IMR-90 (cell line): ENCODE measurements at regions not wholly inside any gene's neighbourhood (a gene's known extent, or its start where the extent isn't known, plus 50 kb on each side); places are given as distances from the start of the nearest gene placed in this dataset.

Experiments used
- ATAC-seq: fragments of 200-7000 bp; cut with Tn5 transposase; 2 replicates; pipeline ENCODE4 v1.9.1; 2020; ENCODE audit warnings: low read depth, mild to moderate bottlenecking, moderate library complexity
- BruUV-seq: library from RNA; stranded (reverse); fragments of 400-500 nt; replicated peaks from 2 replicates; lab custom pipeline; 2021; lab: Mats Ljungman, UMichigan
- CTCF ChIA-PET: fragments of 300-600 bp; formaldehyde crosslinking; extraction: SDS; loops from one replicate; lab custom pipeline; 2021; ENCODE audit warnings: antibody characterized with exemption; lab: Yijun Ruan, JAX
- POLR2A ChIA-PET: fragments of 300-600 bp; sonication (Branson Sonifier 250); formaldehyde crosslinking; loops from one replicate; lab custom pipeline; 2022; ENCODE audit warnings: antibody characterized with exemption; ENCODE audit not compliant: unreplicated experiment; lab: Charles Lee
- DNase-seq: peaks from one replicate; pipeline ENCODE4 v3.0.0; 2013
- H2AFZ ChIP-seq: replicated peaks from 2 replicates; pipeline ENCODE3; 2013; ENCODE audit warnings: low read length, mild to moderate bottlenecking; ENCODE audit not compliant: poor library complexity
- H2AK5ac ChIP-seq: 2 replicates; pipeline ENCODE4 v1.6.1; 2013; ENCODE audit warnings: low read depth, low read length, inconsistent platforms
- H2AK9ac ChIP-seq: replicated peaks from 2 replicates; pipeline ENCODE3; 2013; ENCODE audit warnings: mild to moderate bottlenecking, low read depth, low read length, moderate library complexity; ENCODE audit not compliant: poor library complexity
- H2BK120ac ChIP-seq: 2 replicates; pipeline ENCODE4 v1.6.1; 2013; ENCODE audit warnings: low read depth, low read length, inconsistent platforms
- H2BK15ac ChIP-seq: 3 replicates; pipeline ENCODE4 v1.6.1; 2013; ENCODE audit warnings: low read depth, low read length, inconsistent platforms
- H2BK20ac ChIP-seq: 2 replicates; pipeline ENCODE4 v1.6.1; 2013; ENCODE audit warnings: low read depth, mild to moderate bottlenecking, inconsistent platforms, low read length, moderate library complexity
- H2BK5ac ChIP-seq: 2 replicates; pipeline ENCODE4 v1.6.1; 2013; ENCODE audit warnings: mild to moderate bottlenecking, low read depth, low read length, inconsistent platforms; ENCODE audit not compliant: poor library complexity, severe bottlenecking
- H3K14ac ChIP-seq: replicated peaks from 2 replicates; pipeline ENCODE4 v1.6.1; 2013; ENCODE audit warnings: low read depth, low read length, inconsistent platforms
- H3K18ac ChIP-seq: 2 replicates; pipeline ENCODE4 v1.6.1; 2013; ENCODE audit warnings: low read depth, low read length, control low read depth
- H3K23ac ChIP-seq: 2 replicates; pipeline ENCODE4 v1.6.1; 2013; ENCODE audit warnings: low read depth, low read length, inconsistent platforms
- H3K27ac ChIP-seq: 2 replicates; pipeline ENCODE4 v1.5.1; 2013; ENCODE audit warnings: mild to moderate bottlenecking, control low read depth, low read length; ENCODE audit not compliant: insufficient read depth
- H3K27me3 ChIP-seq: 2 replicates; pipeline ENCODE4 v1.6.1; 2013; ENCODE audit warnings: low read length; ENCODE audit not compliant: control insufficient read depth, insufficient read depth
- H3K36me3 ChIP-seq: 2 replicates; pipeline ENCODE4 v1.6.1; 2013; ENCODE audit warnings: low read length, mixed read lengths; ENCODE audit not compliant: control insufficient read depth, insufficient read depth
- H3K4ac ChIP-seq: 2 replicates; pipeline ENCODE4 v1.6.1; 2013; ENCODE audit warnings: low read depth, low read length, inconsistent platforms
- H3K4me1 ChIP-seq: 2 replicates; pipeline ENCODE4 v1.6.1; 2013; ENCODE audit warnings: low read length, mixed read lengths; ENCODE audit not compliant: control insufficient read depth, insufficient read depth
- H3K4me2 ChIP-seq: 2 replicates; pipeline ENCODE4 v1.6.1; 2013; ENCODE audit warnings: low read depth, mild to moderate bottlenecking, control low read depth, low read length, moderate library complexity
- H3K4me3 ChIP-seq: 2 replicates; pipeline ENCODE4 v1.5.1; 2013; ENCODE audit warnings: low read depth, mild to moderate bottlenecking, control low read depth, low read length, moderate library complexity; ENCODE audit not compliant: insufficient read depth
- H3K56ac ChIP-seq: 2 replicates; pipeline ENCODE4 v1.6.1; 2013; ENCODE audit warnings: low read length, inconsistent platforms; ENCODE audit not compliant: insufficient read depth; ENCODE audit errors: extremely low read depth
- H3K79me1 ChIP-seq, 2 experiments: 2 replicates each; pipeline ENCODE4 v1.6.1; 2013; ENCODE audit warnings: low read length in 2 of 2, inconsistent platforms in 1 of 2, low read depth in 1 of 2
- H3K9ac ChIP-seq: 2 replicates; pipeline ENCODE4 v1.6.1; 2013; ENCODE audit warnings: low read depth, low read length, control low read depth
- H3K9me1 ChIP-seq: 2 replicates; pipeline ENCODE4 v1.6.1; 2013; ENCODE audit warnings: low read length, inconsistent platforms; ENCODE audit not compliant: insufficient read depth
- H3K9me3 ChIP-seq: 2 replicates; pipeline ENCODE4 v1.6.1; 2013; ENCODE audit warnings: low read length; ENCODE audit not compliant: control insufficient read depth, insufficient read depth
- H4K20me1 ChIP-seq: 2 replicates; pipeline ENCODE4 v1.6.1; 2013; ENCODE audit warnings: low read length, inconsistent platforms; ENCODE audit not compliant: insufficient read depth
- H4K5ac ChIP-seq: 2 replicates; pipeline ENCODE4 v1.6.1; 2013; ENCODE audit warnings: mild to moderate bottlenecking, low read depth, low read length, control low read depth
- H4K8ac ChIP-seq, 2 experiments: 2 replicates each; pipeline ENCODE4 v1.6.1; 2013; ENCODE audit warnings: low read depth in 2 of 2, low read length in 2 of 2, control low read depth in 1 of 2, inconsistent platforms in 1 of 2
- H4K91ac ChIP-seq: 2 replicates; pipeline ENCODE4 v1.6.1; 2013; ENCODE audit warnings: low read depth, low read length, inconsistent platforms; ENCODE audit not compliant: insufficient read depth
- CHD1 ChIP-seq: IDR thresholded peaks from 2 replicates; pipeline ENCODE4 v1.6.1; 2012; ENCODE audit warnings: low read depth, low read length, improper control_type of control experiment
- MXI1 ChIP-seq: IDR thresholded peaks from 2 replicates; pipeline ENCODE4 v1.6.1; 2012; ENCODE audit warnings: low read depth, mild to moderate bottlenecking, low read length, moderate library complexity, borderline replicate concordance
- POLR2A ChIP-seq: IDR thresholded peaks from 2 replicates; pipeline ENCODE4 v1.6.1; 2012; ENCODE audit warnings: mild to moderate bottlenecking, low read depth, low read length
- WGBS, 2 experiments: methylation state at CpG; one replicate each; pipeline versions ENCODE4 v1.1.5 to v1.1.7; 2013; ENCODE audit warnings: missing lambda C conversion rate in 2 of 2; ENCODE audit not compliant: insufficient read length in 1 of 2; ENCODE audit errors: extremely low coverage in 2 of 2; 5-methylcytosine and 5-hydroxymethylcytosine counted together
- dilution Hi-C: fragments of 300-500 bp; cut with HindIII; formaldehyde crosslinking; loops from one replicate; pipeline ENCODE4 v1.14.3; 2018; ENCODE audit warnings: low sequenced_read_pairs; ENCODE audit not compliant: unreplicated experiment
- in situ Hi-C: fragments of 300-500 bp; cut with MboI; formaldehyde crosslinking; loops from 3 replicates; pipeline ENCODE4 v1.14.3; 2019; ENCODE audit warnings: low sequenced_read_pairs, inconsistent platforms, mixed read lengths
- intact Hi-C: fragments of 100-400 bp; cut with micrococcal nuclease; formaldehyde crosslinking; loops from 2 replicates; pipeline ENCODE4 v1.10.0; 2022

GRCh38 chr7:98452791-98453190 is 51.9 kb upstream of the BAIAP2L1 start:
- Histone ChIP-seq H3K27me3 (no peaks in the 10 kb centered on the region), H3K4ac (no peak overlapping the region), H3K14ac (no peak overlapping the region), H2BK15ac (no peak overlapping the region), H4K5ac (no peak overlapping the region), H3K9me1 (no peaks in the 10 kb centered on the region), H2AK5ac (no peak overlapping the region), H2BK120ac (no peak overlapping the region), H3K23ac (no peak overlapping the region), H2BK5ac (no peak overlapping the region), H3K56ac (no peak overlapping the region), H3K4me3 (no peak overlapping the region), H2BK20ac (no peak overlapping the region), H2AK9ac (no peak overlapping the region), H3K18ac (no peak overlapping the region), H3K4me1 (no peaks in the 10 kb centered on the region), H3K79me1 (no peaks in the 10 kb centered on the region), H3K9me3 (peaks cover 4% of the 10 kb centered on the region), H3K4me2 (no peak overlapping the region), H4K91ac (no peak overlapping the region), H3K27ac (no peak overlapping the region), H3K9ac (no peak overlapping the region), H4K8ac (no peak overlapping the region), H2AFZ (no peak overlapping the region), H3K36me3 (no peaks in the 10 kb centered on the region), H4K20me1 (no peaks in the 10 kb centered on the region)
- intact Hi-C loops, result no loop called here
- ATAC-seq (no peak), DNase-seq (no peak)
- TF ChIP-seq MXI1, result no peak
- TF ChIP-seq CHD1, result no peak
- no peak for TF ChIP-seq POLR2A
- WGBS, 2 experiments, result 58% methylated on average over 6 of the region's 9 CpGs; no CpG with 5 or more reads in 1 of the 2 experiments
- BruUV-seq, result no TSS peak
- POLR2A ChIA-PET, result no interaction called here
- CTCF ChIA-PET, result no interaction called here
- dilution Hi-C loops, result no loop called here
- in situ Hi-C loops, result no loop called here
